CD14-positive monocyte (primary cell): ENCODE measurements at regions not wholly inside any gene's neighbourhood (a gene's known extent, or its start where the extent isn't known, plus 50 kb on each side); places are given as distances from the start of the nearest gene placed in this dataset.

Source experiments
- DNase-seq, 3 donors: peaks; one replicate each; pipeline ENCODE4 v3.0.0-alpha.2; 2011 to 2022
- H2AFZ ChIP-seq: 2 replicates; pipeline ENCODE4 v1.6.0; 2012; ENCODE audit warnings: mild to moderate bottlenecking, low read depth, low read length, inconsistent platforms; ENCODE audit not compliant: insufficient read depth, poor library complexity, severe bottlenecking
- H3K27ac ChIP-seq, 2 donors: 1 replicate in 1 of 2; 2 replicates in 1 of 2; pipeline ENCODE4 v1.5.1; 2012 to 2013; ENCODE audit warnings: low read length in 2 of 2, control low read depth in 1 of 2, inconsistent platforms in 1 of 2, low read depth in 1 of 2, mild to moderate bottlenecking in 1 of 2
- H3K27me3 ChIP-seq, 2 donors: one replicate each; pipeline versions ENCODE4 v1.6.0 to v1.6.1; 2011 to 2013; ENCODE audit warnings: low read length in 2 of 2; ENCODE audit not compliant: control insufficient read depth in 2 of 2, insufficient read depth in 2 of 2
- H3K36me3 ChIP-seq, 2 donors: replicated peaks in 1 of 2; 1 replicate in 1 of 2; 2 replicates in 1 of 2; pipeline versions ENCODE4 v1.5.1 to v1.6.1; 2012 to 2013; ENCODE audit warnings: low read length in 2 of 2, control low read depth in 1 of 2, inconsistent platforms in 1 of 2, mild to moderate bottlenecking in 1 of 2; ENCODE audit not compliant: insufficient read depth in 2 of 2, control insufficient read depth in 1 of 2
- H3K4me1 ChIP-seq, 2 donors: 1 replicate in 1 of 2; 2 replicates in 1 of 2; pipeline versions ENCODE4 v1.5.1 to v1.6.1; 2012 to 2013; ENCODE audit warnings: low read length in 2 of 2, control low read depth in 1 of 2, inconsistent platforms in 1 of 2, mild to moderate bottlenecking in 1 of 2, moderate library complexity in 1 of 2; ENCODE audit not compliant: insufficient read depth in 2 of 2, control insufficient read depth in 1 of 2
- H3K4me2 ChIP-seq: replicated peaks from 2 replicates; pipeline ENCODE3; 2012; ENCODE audit warnings: low read length, moderate library complexity, mild to moderate bottlenecking; ENCODE audit not compliant: poor library complexity, severe bottlenecking; ENCODE audit errors: extremely low read depth
- H3K4me3 ChIP-seq, 3 experiments: fragments of 200-600 bp in 1 of 3; sonication (generic) in 1 of 3; replicated peaks in 1 of 3; 1 replicate in 2 of 3; 2 replicates in 1 of 3; pipeline ENCODE4 v1.5.1; 2011 to 2013; ENCODE audit warnings: low read length in 3 of 3, mild to moderate bottlenecking in 3 of 3, control low read depth in 2 of 3, low read depth in 2 of 3, inconsistent platforms in 1 of 3, moderate library complexity in 1 of 3
- H3K79me2 ChIP-seq: 2 replicates; pipeline ENCODE4 v1.6.0; 2012; ENCODE audit warnings: mild to moderate bottlenecking, control low read depth, inconsistent platforms, low read length, moderate library complexity; ENCODE audit not compliant: insufficient read depth
- H3K9ac ChIP-seq: 2 replicates; pipeline ENCODE4 v1.6.0; 2017; ENCODE audit warnings: low read length, mild to moderate bottlenecking; ENCODE audit not compliant: insufficient read depth, poor library complexity, severe bottlenecking
- H3K9me3 ChIP-seq, 2 donors: replicated peaks in 1 of 2; 1 replicate in 1 of 2; 2 replicates in 1 of 2; pipeline versions ENCODE4 v1.5.1 to v1.6.1; 2012 to 2013; ENCODE audit warnings: low read length in 2 of 2, control low read depth in 1 of 2; ENCODE audit not compliant: control insufficient read depth in 1 of 2, insufficient read depth in 1 of 2
- H4K20me1 ChIP-seq: 2 replicates; pipeline ENCODE4 v1.6.0; 2012; ENCODE audit warnings: mild to moderate bottlenecking, low read length, control low read depth, moderate library complexity; ENCODE audit not compliant: insufficient read depth
- H3K27ac Mint-ChIP-seq, 7 donors: one replicate each; pipeline ENCODE4 v1.8.0; 2020; ENCODE audit warnings: mild to moderate bottlenecking in 7 of 7, mixed read lengths in 7 of 7, moderate library complexity in 6 of 7, inconsistent platforms in 2 of 7
- H3K27me3 Mint-ChIP-seq, 3 donors: one replicate each; pipeline ENCODE4 v1.8.0; 2021 to 2022; ENCODE audit warnings: low read depth in 3 of 3, mild to moderate bottlenecking in 3 of 3, mixed read lengths in 3 of 3, moderate library complexity in 3 of 3, inconsistent platforms in 1 of 3
- H3K36me3 Mint-ChIP-seq, 2 donors: one replicate each; pipeline ENCODE4 v1.8.0; 2020; ENCODE audit warnings: mixed read lengths in 2 of 2, inconsistent platforms in 1 of 2, mild to moderate bottlenecking in 1 of 2
- H3K4me1 Mint-ChIP-seq: one replicate; pipeline ENCODE4 v1.8.0; 2020; ENCODE audit warnings: mild to moderate bottlenecking, mixed read lengths
- H3K4me3 Mint-ChIP-seq, 2 donors: one replicate each; pipeline ENCODE4 v1.8.0; 2020; ENCODE audit warnings: mild to moderate bottlenecking in 2 of 2, mixed read lengths in 2 of 2, moderate library complexity in 1 of 2
- H3K9me3 Mint-ChIP-seq, 7 donors: one replicate each; pipeline ENCODE4 v1.8.0; 2020 to 2022; ENCODE audit warnings: mixed read lengths in 7 of 7, mild to moderate bottlenecking in 6 of 7, moderate library complexity in 6 of 7, inconsistent platforms in 2 of 7
- CTCF ChIP-seq: fragments of 200-600 bp; IDR thresholded peaks from one replicate; pipeline ENCODE4 v1.8.0; 2022; ENCODE audit warnings: antibody characterized with exemption, mild to moderate bottlenecking
- WGBS: methylation state at CpG from one replicate; pipeline ENCODE4 v1.1.5; 2013; ENCODE audit warnings: missing lambda C conversion rate; ENCODE audit not compliant: insufficient coverage; 5-methylcytosine and 5-hydroxymethylcytosine counted together
- intact Hi-C, 2 donors: fragments of 100-400 bp; cut with micrococcal nuclease; formaldehyde crosslinking; loops; one replicate each; pipeline versions ENCODE4 v1.15.0 to v1.15.1; 2023

DNA sequence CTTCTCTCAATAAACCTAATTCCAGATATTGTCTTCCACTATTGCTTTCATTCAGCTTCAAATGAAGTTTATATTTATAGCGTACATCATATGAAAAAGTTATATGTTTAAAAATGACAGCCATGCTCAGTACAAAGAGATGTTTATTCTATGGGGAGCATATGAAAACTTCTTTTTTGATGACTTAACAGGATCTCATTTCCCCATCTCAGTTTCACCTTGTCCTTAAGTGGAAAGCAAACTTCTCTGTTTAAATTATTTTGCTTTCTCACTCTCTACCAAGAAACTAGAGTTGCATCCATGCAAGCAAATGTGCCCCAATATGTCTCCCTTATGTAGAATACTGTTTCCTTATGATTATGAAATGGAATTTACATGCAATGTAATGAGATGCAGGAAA lies 799.5 kb upstream of the RGS18 start:
- H3K79me2 ChIP-seq: no peaks in the 10 kb centered on the region
- H3K9me3 Mint-ChIP-seq: peaks cover 0 to 10% (median 5%) of the 10 kb centered on the region in 7 donors
- H3K4me1 ChIP-seq: no peaks in the 10 kb centered on the region
- no CpG with 5 or more reads among the region's 1 CpG for WGBS
- H3K9ac ChIP-seq: no peak overlapping the region
- DNase-seq: no peak
- H3K36me3 ChIP-seq: no peaks in the 10 kb centered on the region
- intact Hi-C loops: no loop called here
- H2AFZ ChIP-seq: no peak overlapping the region
- H3K4me3 Mint-ChIP-seq: no peak overlapping the region
- no peaks in the 10 kb centered on the region for H3K27me3 ChIP-seq
- TF ChIP-seq CTCF: no peak
- H3K27me3 Mint-ChIP-seq: no peaks in the 10 kb centered on the region
- peaks cover 0 to 4% of the 10 kb centered on the region in 2 donors for H3K9me3 ChIP-seq
- no peaks in the 10 kb centered on the region for H4K20me1 ChIP-seq
- no peaks in the 10 kb centered on the region for H3K36me3 Mint-ChIP-seq
- H3K27ac ChIP-seq: no peak overlapping the region
- H3K4me3 ChIP-seq: no peak overlapping the region
- H3K4me2 ChIP-seq: no peak overlapping the region
- H3K4me1 Mint-ChIP-seq: no peaks in the 10 kb centered on the region
- no peak overlapping the region for H3K27ac Mint-ChIP-seq

- DNase-seq: no peak
- Histone ChIP-seq H3K27me3 (no peaks in the 10 kb centered on the region), H3K4me2 (no peak overlapping the region), H3K79me2 (no peaks in the 10 kb centered on the region), H3K4me1 (no peaks in the 10 kb centered on the region), H3K9ac (no peak overlapping the region), H3K9me3 (peaks cover 0 to 4% of the 10 kb centered on the region in 2 donors), H3K4me3 (no peak overlapping the region), H2AFZ (no peak overlapping the region), H3K36me3 (no peaks in the 10 kb centered on the region), H4K20me1 (no peaks in the 10 kb centered on the region), H3K27ac (no peak overlapping the region)
- no CpG with 5 or more reads among the region's 1 CpG for WGBS
- Mint-ChIP-seq H3K36me3 (no peaks in the 10 kb centered on the region), H3K4me3 (no peak overlapping the region), H3K27ac (no peak overlapping the region), H3K9me3 (peaks cover 0 to 7% (median 4%) of the 10 kb centered on the region in 7 donors), H3K27me3 (peaks cover 0 to 2% (median 0%) of the 10 kb centered on the region in 3 donors), H3K4me1 (no peaks in the 10 kb centered on the region)
- TF ChIP-seq CTCF: no peak
- intact Hi-C loops: no loop called here
Observed at GRCh38 chr1:191366686-191367085, 791.6 kb upstream of the RGS18 start.
